ENCODE measurements at regions not wholly inside any gene's neighbourhood (a gene's known extent, or its start where the extent isn't known, plus 50 kb on each side); places are given as distances from the start of the nearest gene placed in this dataset.
A peak's percentile ranks its signal among the peaks of the same experiment; 100 is the strongest.

GRCh38 chr13:104098421-104098820 lies 1032.2 kb upstream of the SLC10A2 start:
- no peak for TF ChIP-seq CTCF (IDR thresholded peaks at IDR 0.05; ENCODE audit: low read depth, low read length)
- H3K4me3 ChIP-seq = no peak overlapping the region
- no peaks in the 10 kb centered on the region for H3K27me3 ChIP-seq
- no peaks in the 10 kb centered on the region for H3K4me1 ChIP-seq (ENCODE audit: low read depth)
- peak in 1 of 2 donors; percentile 10 for DNase-seq (ENCODE audit: low read depth in 1 of 2, low spot score in 1 of 2)
- no peaks in the 10 kb centered on the region for H3K36me3 ChIP-seq
- H3K9me3 ChIP-seq (ENCODE audit: low read depth) = no peaks in the 10 kb centered on the region
- H3K27ac ChIP-seq = no peak overlapping the region

- TF ChIP-seq CTCF (IDR thresholded peaks at IDR 0.05; ENCODE audit: low read depth, low read length) = no peak
- Histone ChIP-seq H3K36me3 (no peaks in the 10 kb centered on the region), H3K4me1 (ENCODE audit: low read depth) (no peaks in the 10 kb centered on the region), H3K9me3 (ENCODE audit: low read depth) (no peaks in the 10 kb centered on the region), H3K27ac (no peak overlapping the region), H3K4me3 (no peak overlapping the region), H3K27me3 (no peaks in the 10 kb centered on the region)
- peak in 1 of 2 donors; percentile 86 for DNase-seq (ENCODE audit: low read depth in 1 of 2, low spot score in 1 of 2)
Observed at GRCh38 chr13:104086759-104087158, 1020.5 kb upstream of the SLC10A2 start.

GRCh38 chr13:104086210-104086609 lies 1020.0 kb upstream of the SLC10A2 start:
- H3K4me1 ChIP-seq (ENCODE audit: low read depth) = no peaks in the 10 kb centered on the region
- no peak for TF ChIP-seq CTCF (IDR thresholded peaks at IDR 0.05; ENCODE audit: low read depth, low read length)
- H3K27ac ChIP-seq = no peak overlapping the region
- H3K4me3 ChIP-seq = no peak overlapping the region
- peak in 1 of 2 donors; percentile 74 for DNase-seq (ENCODE audit: low read depth in 1 of 2, low spot score in 1 of 2)
- no peaks in the 10 kb centered on the region for H3K36me3 ChIP-seq
- no peaks in the 10 kb centered on the region for H3K27me3 ChIP-seq
- H3K9me3 ChIP-seq (ENCODE audit: low read depth) = no peaks in the 10 kb centered on the region

GRCh38 chr13:104085611-104086010 lies 1019.4 kb upstream of the SLC10A2 start:
- Histone ChIP-seq H3K27ac (no peak overlapping the region), H3K36me3 (no peaks in the 10 kb centered on the region), H3K9me3 (ENCODE audit: low read depth) (no peaks in the 10 kb centered on the region), H3K4me3 (no peak overlapping the region), H3K27me3 (no peaks in the 10 kb centered on the region), H3K4me1 (ENCODE audit: low read depth) (no peaks in the 10 kb centered on the region)
- DNase-seq (ENCODE audit: low read depth in 1 of 2, low spot score in 1 of 2) = peak in 1 of 2 donors; percentile 60
- TF ChIP-seq CTCF (IDR thresholded peaks at IDR 0.05; ENCODE audit: low read depth, low read length) = no peak

GRCh38 chr13:104074326-104074725 lies 1008.1 kb upstream of the SLC10A2 start:
- no peaks in the 10 kb centered on the region for H3K9me3 ChIP-seq (ENCODE audit: low read depth)
- H3K4me1 ChIP-seq (ENCODE audit: low read depth) = no peaks in the 10 kb centered on the region
- H3K27ac ChIP-seq = no peak overlapping the region
- no peaks in the 10 kb centered on the region for H3K36me3 ChIP-seq
- H3K4me3 ChIP-seq = no peak overlapping the region
- DNase-seq (ENCODE audit: low read depth in 1 of 2, low spot score in 1 of 2) = peak in 1 of 2 donors; percentile 33
- H3K27me3 ChIP-seq = no peaks in the 10 kb centered on the region
- no peak for TF ChIP-seq CTCF (IDR thresholded peaks at IDR 0.05; ENCODE audit: low read depth, low read length)

- TF ChIP-seq CTCF (IDR thresholded peaks at IDR 0.05; ENCODE audit: low read depth, low read length) = no peak
- Histone ChIP-seq H3K9me3 (ENCODE audit: low read depth) (no peaks in the 10 kb centered on the region), H3K27me3 (no peaks in the 10 kb centered on the region), H3K4me1 (ENCODE audit: low read depth) (no peaks in the 10 kb centered on the region), H3K27ac (no peak overlapping the region), H3K36me3 (no peaks in the 10 kb centered on the region), H3K4me3 (no peak overlapping the region)
- no peak for DNase-seq (ENCODE audit: low read depth in 1 of 2, low spot score in 1 of 2)
Observed at GRCh38 chr13:104071806-104072205, 1005.6 kb upstream of the SLC10A2 start.

Data from cardiac muscle cell (in vitro differentiated cells and primary cell).